AG09319 (cell line): ENCODE measurements at regions not wholly inside any gene's neighbourhood (a gene's known extent, or its start where the extent isn't known, plus 50 kb on each side); places are given as distances from the start of the nearest gene placed in this dataset.

Experiments
- DNase-seq: peaks from one replicate; pipeline ENCODE4 v3.0.0-alpha.2; 2010; ENCODE audit warnings: low read depth; ENCODE audit errors: extremely low read depth
- TF ChIP-seq, protein P1 (sequence below): IDR thresholded peaks from 2 replicates; pipeline ENCODE4 v1.5.1; 2011; ENCODE audit warnings: low read depth, mild to moderate bottlenecking, inconsistent platforms, low read length, moderate library complexity

DNA sequence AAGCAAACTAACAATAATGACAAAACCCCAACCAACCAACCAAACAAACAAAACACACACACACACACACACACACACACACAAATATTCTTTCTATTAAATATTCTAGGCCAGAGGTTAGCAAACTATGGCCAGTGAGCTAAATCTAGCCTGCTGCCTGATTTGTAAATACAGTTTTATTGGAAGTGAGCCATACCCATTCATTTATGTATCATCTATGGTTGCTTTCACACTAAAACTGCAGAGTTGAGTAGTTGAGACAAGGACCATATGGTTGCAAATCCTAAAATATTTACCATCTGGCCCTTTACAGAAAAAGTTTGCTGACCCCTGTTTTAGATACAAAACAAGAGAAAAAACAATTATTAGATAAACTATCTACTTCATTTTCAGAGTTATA, 620.5 kb upstream of the SEMA6A start:
- TF ChIP-seq, protein P1, sequence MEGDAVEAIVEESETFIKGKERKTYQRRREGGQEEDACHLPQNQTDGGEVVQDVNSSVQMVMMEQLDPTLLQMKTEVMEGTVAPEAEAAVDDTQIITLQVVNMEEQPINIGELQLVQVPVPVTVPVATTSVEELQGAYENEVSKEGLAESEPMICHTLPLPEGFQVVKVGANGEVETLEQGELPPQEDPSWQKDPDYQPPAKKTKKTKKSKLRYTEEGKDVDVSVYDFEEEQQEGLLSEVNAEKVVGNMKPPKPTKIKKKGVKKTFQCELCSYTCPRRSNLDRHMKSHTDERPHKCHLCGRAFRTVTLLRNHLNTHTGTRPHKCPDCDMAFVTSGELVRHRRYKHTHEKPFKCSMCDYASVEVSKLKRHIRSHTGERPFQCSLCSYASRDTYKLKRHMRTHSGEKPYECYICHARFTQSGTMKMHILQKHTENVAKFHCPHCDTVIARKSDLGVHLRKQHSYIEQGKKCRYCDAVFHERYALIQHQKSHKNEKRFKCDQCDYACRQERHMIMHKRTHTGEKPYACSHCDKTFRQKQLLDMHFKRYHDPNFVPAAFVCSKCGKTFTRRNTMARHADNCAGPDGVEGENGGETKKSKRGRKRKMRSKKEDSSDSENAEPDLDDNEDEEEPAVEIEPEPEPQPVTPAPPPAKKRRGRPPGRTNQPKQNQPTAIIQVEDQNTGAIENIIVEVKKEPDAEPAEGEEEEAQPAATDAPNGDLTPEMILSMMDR: no peak
- DNase-seq: no peak

DNA sequence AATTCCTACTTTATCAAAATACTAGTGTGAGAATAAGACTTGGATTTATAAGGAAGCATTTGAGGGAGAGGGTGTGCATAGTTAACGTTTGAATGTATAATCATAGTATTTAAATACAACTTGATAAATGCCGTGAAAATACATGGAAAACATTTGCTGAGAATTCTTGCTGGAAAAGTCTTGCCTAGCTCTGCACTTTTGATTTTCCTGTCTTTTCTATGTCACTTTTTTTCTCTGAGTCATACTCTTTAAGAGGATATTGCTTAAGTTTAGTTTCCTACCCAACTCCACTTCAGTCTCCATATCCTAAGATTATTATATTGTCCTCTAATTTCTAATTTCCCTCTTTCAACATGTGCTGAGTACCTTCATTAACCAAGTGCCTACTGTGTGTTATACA, 616.6 kb upstream of the SEMA6A start:
- TF ChIP-seq, protein P1: no peak
- no peak for DNase-seq

DNA sequence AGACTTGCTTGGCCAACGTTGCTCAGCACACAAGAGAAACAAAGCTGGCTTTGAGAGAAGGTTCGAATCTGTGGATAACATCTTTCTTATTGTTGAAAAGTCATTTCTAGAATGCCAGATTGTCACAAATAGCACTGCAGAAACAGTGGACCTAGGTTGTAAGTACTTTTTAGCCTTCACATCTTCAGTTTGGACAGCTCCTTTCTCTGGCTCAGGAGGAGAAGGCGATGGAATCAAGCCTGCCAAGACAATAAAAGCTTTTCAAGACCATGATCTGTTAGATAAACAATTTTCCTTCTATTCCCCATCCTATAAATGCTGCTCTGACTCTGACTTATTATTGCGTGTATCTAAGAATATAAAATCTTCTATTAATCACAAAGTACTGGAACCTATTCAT, 615.2 kb upstream of the SEMA6A start:
- DNase-seq: no peak
- TF ChIP-seq, protein P1: no peak

DNA sequence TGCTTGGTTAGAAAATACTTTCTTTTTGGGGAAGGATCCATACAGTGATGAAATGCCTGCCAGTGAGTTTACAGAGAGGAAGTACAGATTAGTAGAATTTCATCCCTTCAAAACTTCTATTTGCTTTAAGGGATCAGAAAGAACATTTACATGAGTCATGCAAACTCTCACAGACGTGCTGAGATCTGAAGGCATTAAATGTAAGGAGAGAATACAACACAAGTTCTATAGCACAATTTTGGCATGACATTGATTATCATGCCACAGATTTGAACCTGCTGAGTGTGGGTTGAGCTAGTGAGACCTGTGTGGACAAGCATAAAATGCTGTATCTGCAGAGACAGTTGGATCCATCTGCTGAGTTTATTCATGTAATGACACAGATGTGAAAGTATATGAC, 613.6 kb upstream of the SEMA6A start:
- no peak for DNase-seq
- TF ChIP-seq, protein P1: no peak

DNA sequence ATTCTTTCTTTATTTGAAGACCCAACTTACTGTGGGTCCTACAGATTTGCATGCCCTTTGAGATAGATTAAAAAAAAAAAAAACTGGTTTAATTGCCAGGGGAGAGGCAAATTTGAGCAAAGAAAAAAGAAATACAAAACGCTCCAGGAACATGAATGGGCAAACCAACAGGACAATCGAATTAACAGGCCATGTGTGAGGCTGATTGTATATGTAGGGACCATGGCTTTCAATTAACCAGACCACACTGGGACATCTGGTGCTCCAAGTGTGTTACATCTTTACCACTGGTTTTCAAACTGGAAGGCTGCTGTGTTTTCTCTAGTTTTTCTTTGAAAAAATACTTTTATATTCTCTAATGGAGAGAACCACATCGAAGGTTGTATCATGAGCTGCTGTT, 612.1 kb upstream of the SEMA6A start:
- DNase-seq: no peak
- TF ChIP-seq, protein P1: no peak

DNA sequence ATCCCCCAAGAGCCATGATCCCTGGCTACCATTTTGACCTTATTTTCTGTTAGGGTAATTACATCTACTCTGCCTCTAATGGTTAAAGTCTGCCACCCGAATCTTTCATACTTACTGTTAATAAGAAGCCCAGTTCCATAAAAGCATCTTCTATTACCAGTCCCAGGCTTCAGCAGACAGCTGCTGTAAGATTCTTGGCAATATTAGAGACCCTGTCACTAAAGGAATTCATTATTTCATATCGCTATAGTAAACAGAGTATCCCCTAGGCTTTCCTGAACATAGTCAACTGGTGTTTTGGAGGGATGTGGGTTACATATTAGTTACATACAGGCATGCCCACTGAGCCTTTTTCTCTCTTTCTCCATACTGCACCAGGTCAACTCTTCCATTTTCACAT, 608.7 kb upstream of the SEMA6A start:
- TF ChIP-seq, protein P1: no peak

DNA sequence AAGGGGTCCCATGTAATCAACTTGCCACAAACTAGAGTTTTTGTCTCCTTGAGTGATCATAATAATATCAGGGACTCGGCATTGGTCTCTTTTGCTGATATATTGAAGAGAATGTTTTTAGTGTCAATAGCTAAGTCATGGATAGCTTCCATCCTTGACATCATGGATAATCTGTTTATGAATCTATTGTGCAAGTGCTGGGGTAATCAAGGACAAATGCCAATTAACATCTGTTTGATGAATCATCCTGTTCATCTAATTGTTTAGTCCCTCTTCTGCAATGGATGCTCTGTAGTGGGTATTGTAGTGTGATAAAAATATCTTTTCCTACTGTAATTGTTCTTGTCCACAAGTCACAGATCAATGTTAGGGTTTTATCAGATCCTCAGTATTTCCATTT, 607.5 kb upstream of the SEMA6A start:
- DNase-seq: no peak

More for the DNA sequence above, 608.7 kb upstream of the SEMA6A start:
- no peak for DNase-seq

More for the DNA sequence above, 607.5 kb upstream of the SEMA6A start:
- TF ChIP-seq, protein P1: no peak
